Liver (tissue), 3 donors: ENCODE measurements at regions not wholly inside any gene's neighbourhood (a gene's known extent, or its start where the extent isn't known, plus 50 kb on each side); places are given as distances from the start of the nearest gene placed in this dataset.

Experiments
- ATF3 ChIP-seq: IDR thresholded peaks from 2 replicates; pipeline ENCODE4 v1.6.1; 2016; ENCODE audit warnings: antibody characterized with exemption
- CTCF ChIP-seq: fragments of 150-350 bp; IDR thresholded peaks from 2 replicates; pipeline ENCODE4 v1.5.1; 2017; ENCODE audit warnings: improper control_type of control experiment, low read depth, low read length; ENCODE audit not compliant: missing input control
- GABPA ChIP-seq, 2 donors: IDR thresholded peaks in 1 of 2; conservative IDR thresholded peaks in 1 of 2; 2 replicates each; pipeline ENCODE4 v1.6.1; 2016; ENCODE audit warnings: antibody characterized with exemption in 2 of 2, mild to moderate bottlenecking in 1 of 2, moderate library complexity in 1 of 2
- HNF4A ChIP-seq, 2 donors: conservative IDR thresholded peaks; 2 replicates each; pipeline ENCODE4 v1.6.1; 2016; ENCODE audit warnings: antibody characterized with exemption in 2 of 2, mild to moderate bottlenecking in 2 of 2
- MAX ChIP-seq: IDR thresholded peaks from 2 replicates; pipeline ENCODE4 v1.6.1; 2016; ENCODE audit warnings: antibody characterized with exemption
- NR2F2 ChIP-seq: IDR thresholded peaks from 2 replicates; pipeline ENCODE4 v1.6.1; 2016; ENCODE audit warnings: antibody characterized with exemption
- RAD21 ChIP-seq, 2 donors: IDR thresholded peaks; 2 replicates each; pipeline ENCODE4 v1.6.1; 2016; ENCODE audit warnings: antibody characterized with exemption in 2 of 2, mild to moderate bottlenecking in 2 of 2
- REST ChIP-seq: IDR thresholded peaks from 2 replicates; pipeline ENCODE4 v1.6.1; 2016; ENCODE audit warnings: antibody characterized with exemption, mild to moderate bottlenecking
- TAF1 ChIP-seq: conservative IDR thresholded peaks from 2 replicates; pipeline ENCODE4 v1.6.1; 2016; ENCODE audit warnings: antibody characterized with exemption, mild to moderate bottlenecking
- donor health status: healthy.
- donor health status: healthy.

- no peak for TF ChIP-seq CTCF
- TF ChIP-seq MAX, result no peak
- no peak for TF ChIP-seq TAF1
- TF ChIP-seq NR2F2, result no peak
- TF ChIP-seq GABPA (IDR thresholded peaks at IDR 0.05 in 1 of 2, conservative IDR thresholded peaks at IDR 0.05 in 1 of 2), result no peak
- TF ChIP-seq REST, result no peak
- no peak for TF ChIP-seq HNF4A (conservative IDR thresholded peaks at IDR 0.05)
- TF ChIP-seq RAD21 (IDR thresholded peaks at IDR 0.05), result no peak
- TF ChIP-seq ATF3, result no peak
Observed at GRCh38 chr11:33948494-33948893, 56.6 kb upstream of the LMO2 start.
